ENCODE measurements at regions not wholly inside any gene's neighbourhood (a gene's known extent, or its start where the extent isn't known, plus 50 kb on each side); places are given as distances from the start of the nearest gene placed in this dataset.

DNA sequence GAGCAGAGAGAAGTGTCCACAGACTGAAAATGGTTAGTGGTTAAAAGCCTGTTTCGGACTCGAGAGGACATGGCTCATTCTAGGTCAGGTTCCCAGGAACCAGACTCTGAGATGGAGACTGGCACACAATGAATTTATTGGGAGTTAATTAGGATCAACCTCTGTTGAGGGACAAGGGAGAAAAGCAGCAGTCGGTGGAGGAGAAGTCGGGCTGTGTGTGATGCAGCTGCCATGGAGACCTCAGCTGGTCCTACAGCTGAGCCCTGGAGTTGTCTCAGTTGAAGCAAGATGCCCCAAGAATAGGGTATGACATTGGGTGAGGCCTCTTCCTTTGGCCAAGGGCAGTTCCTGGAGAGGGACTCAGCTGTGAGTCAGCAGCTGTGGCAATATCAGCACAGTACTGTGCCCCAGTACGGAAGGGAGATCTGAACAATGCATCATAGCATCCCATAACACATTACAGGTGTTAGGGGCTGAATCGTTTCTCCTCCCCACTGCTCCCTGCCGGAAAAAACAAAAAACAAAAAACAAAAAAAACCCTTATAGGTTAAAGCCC lies 105.4 kb downstream of the ABHD5 start:
- H3K27ac ChIP-seq (ENCODE audit: low read depth): no peak overlapping the region
- H3K4me3 ChIP-seq: no peak overlapping the region
- H3K27me3 ChIP-seq (ENCODE audit: insufficient read depth): no peaks in the 10 kb centered on the region
- Mint-ChIP-seq H3K27me3 (ENCODE audit: insufficient read depth, low read depth, poor library complexity) (peaks cover 5% of the 10 kb centered on the region), H3K9me3 (no peaks in the 10 kb centered on the region; the same call in 2 of the 3 replicates), H3K27ac (no peak overlapping the region), H3K36me3 (ENCODE audit: low read depth) (no peaks in the 10 kb centered on the region; the same call in 2 of the 3 replicates), H3K4me1 (no peaks in the 10 kb centered on the region), H3K4me3 (no peak overlapping the region)
- no peaks in the 10 kb centered on the region for H3K36me3 ChIP-seq (ENCODE audit: insufficient read depth)
- ATAC-seq: no peak
- no peak overlapping the region for H3K4me2 ChIP-seq
- no peaks in the 10 kb centered on the region for H3F3A ChIP-seq (replicated peaks; ENCODE audit: low read depth)
- H3K79me2 ChIP-seq (replicated peaks; ENCODE audit: insufficient read depth): no peaks in the 10 kb centered on the region
- no peaks in the 10 kb centered on the region for H4K20me1 ChIP-seq (replicated peaks; ENCODE audit: insufficient read depth)
- H2AFZ ChIP-seq: no peak overlapping the region
- TF ChIP-seq, protein P1, sequence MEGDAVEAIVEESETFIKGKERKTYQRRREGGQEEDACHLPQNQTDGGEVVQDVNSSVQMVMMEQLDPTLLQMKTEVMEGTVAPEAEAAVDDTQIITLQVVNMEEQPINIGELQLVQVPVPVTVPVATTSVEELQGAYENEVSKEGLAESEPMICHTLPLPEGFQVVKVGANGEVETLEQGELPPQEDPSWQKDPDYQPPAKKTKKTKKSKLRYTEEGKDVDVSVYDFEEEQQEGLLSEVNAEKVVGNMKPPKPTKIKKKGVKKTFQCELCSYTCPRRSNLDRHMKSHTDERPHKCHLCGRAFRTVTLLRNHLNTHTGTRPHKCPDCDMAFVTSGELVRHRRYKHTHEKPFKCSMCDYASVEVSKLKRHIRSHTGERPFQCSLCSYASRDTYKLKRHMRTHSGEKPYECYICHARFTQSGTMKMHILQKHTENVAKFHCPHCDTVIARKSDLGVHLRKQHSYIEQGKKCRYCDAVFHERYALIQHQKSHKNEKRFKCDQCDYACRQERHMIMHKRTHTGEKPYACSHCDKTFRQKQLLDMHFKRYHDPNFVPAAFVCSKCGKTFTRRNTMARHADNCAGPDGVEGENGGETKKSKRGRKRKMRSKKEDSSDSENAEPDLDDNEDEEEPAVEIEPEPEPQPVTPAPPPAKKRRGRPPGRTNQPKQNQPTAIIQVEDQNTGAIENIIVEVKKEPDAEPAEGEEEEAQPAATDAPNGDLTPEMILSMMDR (conservative IDR thresholded peaks at IDR 0.05; ENCODE audit: low read depth in 2 of 2): no peak
- TF ChIP-seq POLR2AphosphoS5 (IDR thresholded peaks at IDR 0.05; ENCODE audit: low read depth) (no peak), STAT1 (IDR thresholded peaks at IDR 0.05; ENCODE audit: unreplicated experiment) (no peak), CREB1 (CRISPR knock-in tag; IDR thresholded peaks at IDR 0.05; ENCODE audit: low read depth) (no peak), NANOG (IDR thresholded peaks at IDR 0.05; ENCODE audit: borderline replicate concordance) (no peak), ZNF114 (CRISPR knock-in tag; IDR thresholded peaks at IDR 0.05) (no peak), JUNB (IDR thresholded peaks at IDR 0.05; ENCODE audit: unreplicated experiment) (no peak)
- TF ChIP-seq, protein P2, sequence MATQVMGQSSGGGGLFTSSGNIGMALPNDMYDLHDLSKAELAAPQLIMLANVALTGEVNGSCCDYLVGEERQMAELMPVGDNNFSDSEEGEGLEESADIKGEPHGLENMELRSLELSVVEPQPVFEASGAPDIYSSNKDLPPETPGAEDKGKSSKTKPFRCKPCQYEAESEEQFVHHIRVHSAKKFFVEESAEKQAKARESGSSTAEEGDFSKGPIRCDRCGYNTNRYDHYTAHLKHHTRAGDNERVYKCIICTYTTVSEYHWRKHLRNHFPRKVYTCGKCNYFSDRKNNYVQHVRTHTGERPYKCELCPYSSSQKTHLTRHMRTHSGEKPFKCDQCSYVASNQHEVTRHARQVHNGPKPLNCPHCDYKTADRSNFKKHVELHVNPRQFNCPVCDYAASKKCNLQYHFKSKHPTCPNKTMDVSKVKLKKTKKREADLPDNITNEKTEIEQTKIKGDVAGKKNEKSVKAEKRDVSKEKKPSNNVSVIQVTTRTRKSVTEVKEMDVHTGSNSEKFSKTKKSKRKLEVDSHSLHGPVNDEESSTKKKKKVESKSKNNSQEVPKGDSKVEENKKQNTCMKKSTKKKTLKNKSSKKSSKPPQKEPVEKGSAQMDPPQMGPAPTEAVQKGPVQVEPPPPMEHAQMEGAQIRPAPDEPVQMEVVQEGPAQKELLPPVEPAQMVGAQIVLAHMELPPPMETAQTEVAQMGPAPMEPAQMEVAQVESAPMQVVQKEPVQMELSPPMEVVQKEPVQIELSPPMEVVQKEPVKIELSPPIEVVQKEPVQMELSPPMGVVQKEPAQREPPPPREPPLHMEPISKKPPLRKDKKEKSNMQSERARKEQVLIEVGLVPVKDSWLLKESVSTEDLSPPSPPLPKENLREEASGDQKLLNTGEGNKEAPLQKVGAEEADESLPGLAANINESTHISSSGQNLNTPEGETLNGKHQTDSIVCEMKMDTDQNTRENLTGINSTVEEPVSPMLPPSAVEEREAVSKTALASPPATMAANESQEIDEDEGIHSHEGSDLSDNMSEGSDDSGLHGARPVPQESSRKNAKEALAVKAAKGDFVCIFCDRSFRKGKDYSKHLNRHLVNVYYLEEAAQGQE (IDR thresholded peaks at IDR 0.05; ENCODE audit: unreplicated experiment): no peak
- no peaks in the 10 kb centered on the region; the same call in none of the 2 replicates for H3K9me2 ChIP-seq (ENCODE audit: insufficient read depth)
- DNase-seq (ENCODE audit: low spot score): no peak
- no peaks in the 10 kb centered on the region for H3K4me1 ChIP-seq (ENCODE audit: insufficient read depth)

DNA sequence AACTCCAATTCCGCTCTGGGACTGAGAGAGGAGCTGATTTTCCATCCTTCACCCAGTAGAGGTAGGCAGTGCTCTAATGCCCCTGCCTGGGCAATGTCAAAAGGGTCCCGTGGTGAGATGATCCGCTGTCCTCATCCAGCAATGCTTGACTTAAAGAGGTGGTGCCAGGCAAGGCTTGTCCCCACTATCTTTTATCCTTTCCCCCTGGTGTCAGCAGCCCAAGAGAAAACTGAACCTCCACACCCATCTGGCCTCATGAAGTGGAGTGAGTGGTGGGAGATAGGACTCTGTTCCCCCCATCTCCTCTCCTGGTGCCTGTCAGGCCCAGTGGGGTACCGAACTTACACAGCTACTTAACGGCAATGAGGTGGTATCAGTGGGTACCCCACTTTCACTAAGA lies 107.1 kb downstream of the ABHD5 start:
- ATAC-seq: no peak
- H3K9me3 Mint-ChIP-seq: peaks cover 3% of the 10 kb centered on the region; the same call in 2 of the 3 replicates
- Histone ChIP-seq H3K36me3 (ENCODE audit: insufficient read depth) (no peaks in the 10 kb centered on the region), H2AFZ (no peak overlapping the region), H3K4me3 (no peak overlapping the region), H3K4me2 (no peak overlapping the region), H3K27me3 (ENCODE audit: insufficient read depth) (no peaks in the 10 kb centered on the region), H3K4me1 (ENCODE audit: insufficient read depth) (no peaks in the 10 kb centered on the region), H3K27ac (ENCODE audit: low read depth) (no peak overlapping the region), H3F3A (replicated peaks; ENCODE audit: low read depth) (no peaks in the 10 kb centered on the region), H3K9me2 (ENCODE audit: insufficient read depth) (no peaks in the 10 kb centered on the region; the same call in 1 of the 2 replicates), H4K20me1 (replicated peaks; ENCODE audit: insufficient read depth) (no peaks in the 10 kb centered on the region), H3K79me2 (replicated peaks; ENCODE audit: insufficient read depth) (no peaks in the 10 kb centered on the region)
- no peak overlapping the region for H3K4me3 Mint-ChIP-seq
- peaks cover 5% of the 10 kb centered on the region for H3K27me3 Mint-ChIP-seq (ENCODE audit: insufficient read depth, low read depth, poor library complexity)
- H3K4me1 Mint-ChIP-seq: no peaks in the 10 kb centered on the region
- no peak for DNase-seq (ENCODE audit: low spot score)
- no peak overlapping the region for H3K27ac Mint-ChIP-seq
- no peaks in the 10 kb centered on the region; the same call in 2 of the 3 replicates for H3K36me3 Mint-ChIP-seq (ENCODE audit: low read depth)
- no peak for TF ChIP-seq ZNF114 (CRISPR knock-in tag; IDR thresholded peaks at IDR 0.05)
- no peak for TF ChIP-seq ZNF331 (CRISPR knock-in tag; IDR thresholded peaks at IDR 0.05; ENCODE audit: low read depth)
- TF ChIP-seq, protein P3, sequence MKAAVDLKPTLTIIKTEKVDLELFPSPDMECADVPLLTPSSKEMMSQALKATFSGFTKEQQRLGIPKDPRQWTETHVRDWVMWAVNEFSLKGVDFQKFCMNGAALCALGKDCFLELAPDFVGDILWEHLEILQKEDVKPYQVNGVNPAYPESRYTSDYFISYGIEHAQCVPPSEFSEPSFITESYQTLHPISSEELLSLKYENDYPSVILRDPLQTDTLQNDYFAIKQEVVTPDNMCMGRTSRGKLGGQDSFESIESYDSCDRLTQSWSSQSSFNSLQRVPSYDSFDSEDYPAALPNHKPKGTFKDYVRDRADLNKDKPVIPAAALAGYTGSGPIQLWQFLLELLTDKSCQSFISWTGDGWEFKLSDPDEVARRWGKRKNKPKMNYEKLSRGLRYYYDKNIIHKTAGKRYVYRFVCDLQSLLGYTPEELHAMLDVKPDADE (IDR thresholded peaks at IDR 0.05): no peak
- no peak for TF ChIP-seq POLR2AphosphoS5 (IDR thresholded peaks at IDR 0.05; ENCODE audit: low read depth)
- TF ChIP-seq JUNB (IDR thresholded peaks at IDR 0.05; ENCODE audit: unreplicated experiment): no peak
- TF ChIP-seq, protein P2 (IDR thresholded peaks at IDR 0.05; ENCODE audit: unreplicated experiment): no peak
- no peak for TF ChIP-seq CREB1 (CRISPR knock-in tag; IDR thresholded peaks at IDR 0.05; ENCODE audit: low read depth)
- no peak for TF ChIP-seq STAT1 (IDR thresholded peaks at IDR 0.05; ENCODE audit: unreplicated experiment)
- TF ChIP-seq EZH2phosphoT487 (IDR thresholded peaks at IDR 0.05; ENCODE audit: unreplicated experiment): no peak
- TF ChIP-seq, protein P1 (conservative IDR thresholded peaks at IDR 0.05; ENCODE audit: low read depth in 2 of 2): no peak
